IPS-NIHi7 (cell line): ENCODE measurements at regions not wholly inside any gene's neighbourhood (a gene's known extent, or its start where the extent isn't known, plus 50 kb on each side); places are given as distances from the start of the nearest gene placed in this dataset.

Experiments
- DNase-seq: peaks from one replicate; pipeline ENCODE4 v3.0.0; 2012; ENCODE audit warnings: mixed read lengths; ENCODE audit errors: extremely low spot score

- peak; percentile 37 for DNase-seq
Measured at GRCh38 chr2:7289697-7290096, 372.5 kb downstream of the RNF144A start.

DNA sequence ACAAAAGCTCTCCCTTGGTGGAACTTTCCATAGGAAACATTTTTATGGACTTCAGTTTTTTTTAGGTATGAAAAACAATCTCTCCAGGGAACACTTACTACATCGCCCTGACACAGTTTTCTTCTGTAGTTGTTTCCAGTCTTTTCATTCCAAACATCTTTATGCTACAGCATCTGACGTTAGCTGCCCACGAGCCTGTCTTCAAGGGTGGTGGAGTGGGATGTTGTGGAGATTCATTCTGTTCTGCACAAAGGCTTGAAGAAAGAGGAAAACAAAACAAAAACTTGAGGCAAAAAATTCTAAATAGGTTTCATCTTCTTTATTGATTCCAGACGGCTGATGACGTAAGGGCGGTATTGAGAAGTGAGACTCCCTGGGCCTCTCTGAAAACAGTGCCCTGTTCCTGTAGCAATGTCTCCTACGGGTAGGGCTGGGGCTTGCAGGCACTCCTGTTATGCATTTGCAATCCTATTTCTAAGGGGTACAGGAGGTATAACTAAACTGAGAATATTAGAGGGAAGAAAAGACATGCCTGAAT, 375.0 kb downstream of the RNF144A start:
- DNase-seq, result no peak

GRCh38 chr2:7309582-7309981, 392.4 kb downstream of the RNF144A start:
- DNase-seq, result no peak

GRCh38 chr2:7324706-7325105, 407.5 kb downstream of the RNF144A start:
- peak; percentile 30 for DNase-seq

- no peak for DNase-seq
Measured at GRCh38 chr2:7325186-7325585, 408.0 kb downstream of the RNF144A start.

- DNase-seq, result no peak
Measured at GRCh38 chr2:7329465-7329864, 412.3 kb downstream of the RNF144A start.

GRCh38 chr2:7333189-7333765, 416.1 kb downstream of the RNF144A start:
- no peak for DNase-seq

GRCh38 chr2:7333960-7334493, 416.8 kb downstream of the RNF144A start:
- DNase-seq, result no peak

DNA sequence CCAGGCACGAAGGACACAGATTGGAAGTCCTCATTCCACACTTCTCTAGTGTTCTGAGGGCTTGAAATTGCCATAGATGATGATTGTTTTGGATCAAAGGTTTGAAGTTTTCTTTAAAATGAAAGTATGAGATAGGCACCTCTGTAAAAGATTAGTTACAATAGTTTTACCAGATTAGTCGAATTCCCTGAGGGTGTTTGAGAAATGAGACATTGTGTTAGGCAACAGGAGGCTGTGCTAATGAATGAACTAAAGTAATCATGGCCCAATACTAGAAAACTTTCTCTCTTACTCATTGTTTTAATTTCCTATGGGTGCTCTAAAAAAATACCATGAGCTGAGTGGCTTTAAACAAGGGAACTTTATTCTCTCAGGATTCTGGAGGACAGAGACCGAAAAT, 421.7 kb downstream of the RNF144A start:
- DNase-seq, result no peak

DNA sequence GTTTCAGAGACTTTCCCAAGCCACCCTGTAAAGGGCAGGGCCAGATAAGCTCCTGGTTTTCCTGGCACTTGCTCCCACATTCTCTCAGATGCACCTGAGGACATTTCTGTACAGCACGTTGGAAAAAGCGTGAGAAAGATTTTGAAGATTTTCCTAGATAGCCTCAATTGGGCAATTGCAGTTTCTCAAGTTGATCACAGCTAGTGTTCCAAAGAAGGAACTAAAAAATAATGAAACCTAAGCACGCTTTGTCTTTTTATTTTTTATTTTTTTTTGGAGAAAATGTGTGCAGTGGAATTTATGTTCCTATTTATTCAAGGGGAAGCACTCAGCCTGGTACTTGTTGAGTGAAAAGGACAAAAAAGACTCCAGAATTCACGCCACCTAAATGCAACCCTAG, 429.1 kb downstream of the RNF144A start:
- DNase-seq, result no peak

DNA sequence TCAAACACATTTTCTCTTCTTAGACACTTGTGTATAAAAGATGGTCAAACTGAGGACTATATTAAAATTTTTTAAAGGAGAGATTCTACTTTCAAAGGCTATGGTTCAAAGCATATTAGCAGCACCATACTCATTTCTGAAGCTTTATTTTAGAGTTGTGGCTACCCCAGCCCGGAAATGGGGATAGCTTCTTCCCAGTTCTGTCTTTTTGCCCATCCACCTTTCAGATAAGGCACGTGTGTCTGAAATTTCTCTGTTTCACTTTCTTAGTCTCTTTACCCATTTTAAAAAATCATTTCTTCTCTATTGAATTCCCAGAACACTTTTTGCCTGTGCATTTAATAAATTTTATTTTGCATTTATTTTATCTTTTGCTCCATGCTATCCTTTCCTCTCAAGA, 431.5 kb downstream of the RNF144A start:
- DNase-seq, result no peak

DNA sequence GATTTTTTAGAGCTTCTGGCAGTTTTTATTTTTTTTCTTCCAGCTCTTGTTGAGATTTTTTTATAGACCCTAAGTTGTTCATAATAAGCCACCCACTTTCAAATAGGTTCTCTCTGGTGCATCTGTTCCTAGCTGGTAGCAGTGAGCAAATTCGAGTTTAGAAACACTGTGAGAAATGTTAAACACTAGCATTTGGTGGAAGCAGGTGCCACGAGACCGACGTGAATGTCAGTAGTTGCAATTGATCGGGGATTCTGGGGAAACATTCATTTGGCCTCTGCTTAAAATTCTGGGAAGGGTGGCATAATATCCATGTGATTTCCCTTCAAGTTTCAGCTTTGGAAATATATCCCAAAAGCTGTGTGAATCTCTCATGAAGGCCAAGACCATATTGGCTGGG, 435.0 kb downstream of the RNF144A start:
- DNase-seq, result no peak

GRCh38 chr2:7353571-7353970, 436.4 kb downstream of the RNF144A start:
- DNase-seq, result no peak

GRCh38 chr2:7355781-7356180, 438.6 kb downstream of the RNF144A start:
- DNase-seq, result no peak

GRCh38 chr2:7356909-7357584, 439.8 kb downstream of the RNF144A start:
- no peak for DNase-seq

- DNase-seq, result no peak
Measured at GRCh38 chr2:7357993-7358392, 440.8 kb downstream of the RNF144A start.

GRCh38 chr2:7358865-7359447, 441.7 kb downstream of the RNF144A start:
- peak; percentile 23 for DNase-seq

- DNase-seq, result no peak
Measured at GRCh38 chr2:7363906-7364305, 446.7 kb downstream of the RNF144A start.

DNA sequence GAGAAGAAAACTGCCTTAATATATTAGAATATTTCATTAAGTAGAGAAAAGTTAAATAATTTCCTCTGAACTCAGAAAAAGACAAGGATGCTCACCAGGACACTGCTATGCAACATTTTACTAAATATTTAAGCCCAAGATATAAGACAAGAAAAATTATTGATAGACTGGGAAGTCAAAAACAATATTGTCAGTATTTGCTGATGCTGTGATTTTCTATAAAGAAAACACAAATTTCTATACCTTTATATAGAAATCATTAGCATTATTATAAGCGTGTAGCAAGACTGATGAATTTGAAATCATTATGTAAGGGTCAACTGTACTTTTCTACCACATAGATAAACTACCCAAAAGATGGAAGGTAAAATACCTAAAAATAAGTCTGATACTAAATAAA, 451.0 kb downstream of the RNF144A start:
- no peak for DNase-seq

GRCh38 chr2:7373156-7373555, 455.9 kb downstream of the RNF144A start:
- no peak for DNase-seq

DNA sequence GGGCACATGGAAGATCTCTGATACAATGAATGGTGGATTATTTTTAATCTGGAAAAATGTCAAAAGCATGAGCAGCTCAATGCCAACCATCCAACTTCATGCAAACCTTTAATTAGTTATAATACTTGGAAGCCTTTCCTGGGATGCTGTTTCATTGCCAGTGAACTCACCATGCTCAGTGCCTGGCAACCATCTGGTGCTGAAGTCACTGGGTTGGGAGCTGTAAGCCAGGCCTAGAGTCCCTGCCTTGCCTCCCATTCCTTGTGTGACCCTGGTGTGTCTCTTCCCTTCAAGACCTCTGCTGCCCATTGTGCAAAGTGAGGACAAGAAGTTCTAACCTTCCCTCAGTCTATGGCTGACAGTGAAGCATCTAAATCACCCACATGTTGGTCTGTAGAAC, 458.7 kb downstream of the RNF144A start:
- no peak for DNase-seq

- DNase-seq, result peak; percentile 28
Measured at GRCh38 chr2:7377916-7378569, 460.8 kb downstream of the RNF144A start.
